ENCODE measurements at regions not wholly inside any gene's neighbourhood (a gene's known extent, or its start where the extent isn't known, plus 50 kb on each side); places are given as distances from the start of the nearest gene placed in this dataset.

GRCh38 chr6:20302168-20302567 lies 89.9 kb upstream of the MBOAT1 start:
- Mint-ChIP-seq H3K4me3 (ENCODE audit: unreplicated experiment) (no peak overlapping the region), H3K36me3 (ENCODE audit: low read depth) (no peaks in the 10 kb centered on the region), H3K9me3 (ENCODE audit: low read depth) (no peaks in the 10 kb centered on the region), H3K4me1 (ENCODE audit: low read depth) (no peaks in the 10 kb centered on the region), H3K27ac (ENCODE audit: unreplicated experiment) (no peak overlapping the region), H3K27me3 (ENCODE audit: low read depth) (no peaks in the 10 kb centered on the region)
- no peak for DNase-seq (ENCODE audit: low spot score)
- TF ChIP-seq CTCF (IDR thresholded peaks at IDR 0.05), result no peak

- Mint-ChIP-seq H3K4me3 (ENCODE audit: unreplicated experiment) (no peak overlapping the region), H3K4me1 (ENCODE audit: low read depth) (no peaks in the 10 kb centered on the region), H3K27ac (ENCODE audit: unreplicated experiment) (no peak overlapping the region), H3K27me3 (ENCODE audit: low read depth) (no peaks in the 10 kb centered on the region), H3K9me3 (ENCODE audit: low read depth) (no peaks in the 10 kb centered on the region), H3K36me3 (ENCODE audit: low read depth) (no peaks in the 10 kb centered on the region)
- no peak for DNase-seq (ENCODE audit: low spot score)
- TF ChIP-seq CTCF (IDR thresholded peaks at IDR 0.05), result no peak
Measured at GRCh38 chr6:20302702-20303251, 90.5 kb upstream of the MBOAT1 start.

GRCh38 chr6:20306491-20306890 lies 94.2 kb upstream of the MBOAT1 start:
- no peak for DNase-seq (ENCODE audit: low spot score)
- Mint-ChIP-seq H3K4me3 (ENCODE audit: unreplicated experiment) (no peak overlapping the region), H3K9me3 (ENCODE audit: low read depth) (peaks cover 3% of the 10 kb centered on the region), H3K27me3 (ENCODE audit: low read depth) (no peaks in the 10 kb centered on the region), H3K36me3 (ENCODE audit: low read depth) (no peaks in the 10 kb centered on the region), H3K27ac (ENCODE audit: unreplicated experiment) (no peak overlapping the region), H3K4me1 (ENCODE audit: low read depth) (peaks cover 7% of the 10 kb centered on the region)
- TF ChIP-seq CTCF (IDR thresholded peaks at IDR 0.05), result no peak

- no peaks in the 10 kb centered on the region for H3K27me3 Mint-ChIP-seq (ENCODE audit: low read depth)
Measured at GRCh38 chr6:20309186-20309585, 92.5 kb upstream of the E2F3 start.

GRCh38 chr6:20310185-20310584 lies 91.5 kb upstream of the E2F3 start:
- Mint-ChIP-seq H3K9me3 (ENCODE audit: low read depth) (peaks cover 3% of the 10 kb centered on the region), H3K4me1 (ENCODE audit: low read depth) (peaks cover 7% of the 10 kb centered on the region), H3K27ac (ENCODE audit: unreplicated experiment) (no peak overlapping the region), H3K27me3 (ENCODE audit: low read depth) (no peaks in the 10 kb centered on the region), H3K36me3 (ENCODE audit: low read depth) (no peaks in the 10 kb centered on the region), H3K4me3 (ENCODE audit: unreplicated experiment) (no peak overlapping the region)
- no peak for DNase-seq (ENCODE audit: low spot score)
- no peak for TF ChIP-seq CTCF (IDR thresholded peaks at IDR 0.05)

More at GRCh38 chr6:20309186-20309585, 92.5 kb upstream of the E2F3 start:
- Mint-ChIP-seq H3K9me3 (ENCODE audit: low read depth) (peaks cover 3% of the 10 kb centered on the region), H3K27ac (ENCODE audit: unreplicated experiment) (no peak overlapping the region), H3K4me3 (ENCODE audit: unreplicated experiment) (no peak overlapping the region), H3K4me1 (ENCODE audit: low read depth) (peaks cover 7% of the 10 kb centered on the region), H3K36me3 (ENCODE audit: low read depth) (no peaks in the 10 kb centered on the region)
- no peak for TF ChIP-seq CTCF (IDR thresholded peaks at IDR 0.05)
- DNase-seq (ENCODE audit: low spot score), result no peak

Measured in chondrocyte (in vitro differentiated cells).